ENCODE measurements at regions not wholly inside any gene's neighbourhood (a gene's known extent, or its start where the extent isn't known, plus 50 kb on each side); places are given as distances from the start of the nearest gene placed in this dataset.

DNA sequence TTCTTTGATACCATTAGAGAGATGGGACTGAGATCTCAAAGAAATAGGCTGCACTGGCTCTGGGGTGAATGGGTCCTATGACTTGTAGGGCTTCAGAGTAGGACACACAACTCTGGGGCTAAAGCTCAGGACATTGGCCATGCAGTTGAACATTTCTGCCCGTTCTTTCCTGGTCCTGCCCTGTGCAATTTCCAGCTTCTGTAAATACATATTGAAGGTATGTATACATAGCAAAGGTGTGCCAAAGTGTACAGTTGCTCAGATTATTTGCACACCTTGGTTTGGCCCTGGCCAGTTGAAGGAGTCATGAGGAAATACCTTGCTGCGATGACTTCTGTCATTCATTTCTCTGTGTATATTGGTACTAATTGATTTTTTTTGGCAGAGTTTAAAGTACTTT, 52.8 kb upstream of the TAF11L2 start:
- intact Hi-C loops (cut with DNase I): no loop called here

More for the DNA sequence above, 52.8 kb upstream of the TAF11L2 start:
- DNase-seq (ENCODE audit: missing footprints) (no peak), ATAC-seq (no peak)
